Activated CD8-positive, alpha-beta T cell treated with anti-CD3 and anti-CD28 coated beads, Interleukin-2, amount 10 ng/mL, durations not matched to agents 7 days and 5 days (primary cell): ENCODE measurements at regions not wholly inside any gene's neighbourhood (a gene's known extent, or its start where the extent isn't known, plus 50 kb on each side); places are given as distances from the start of the nearest gene placed in this dataset.

ENCODE experiments used
- ATAC-seq: fragments of 150-1000 bp; cut with Tn5 transposase; one replicate; pipeline ENCODE4 v1.10.0; 2021; ENCODE audit warnings: moderate library complexity
- CTCF ChIA-PET: fragments of 350-600 bp; sonication (Branson Sonifier 250); formaldehyde crosslinking; loops from one replicate; lab custom pipeline; 2021; ENCODE audit warnings: antibody characterized with exemption; lab: Charles Lee
- POLR2A ChIA-PET: fragments of 350-600 bp; sonication (Branson Sonifier 250); formaldehyde crosslinking; loops from one replicate; lab custom pipeline; 2021; ENCODE audit warnings: antibody characterized with exemption; lab: Charles Lee
- DNase-seq: peaks from one replicate; pipeline ENCODE4 v3.0.0-alpha.2; 2020
- H3K27ac Mint-ChIP-seq: one replicate; pipeline ENCODE4 v1.8.0; 2021; ENCODE audit warnings: mild to moderate bottlenecking, mixed read lengths
- H3K27me3 Mint-ChIP-seq: one replicate; pipeline ENCODE4 v1.8.0; 2021; ENCODE audit warnings: low read depth, mixed read lengths
- H3K36me3 Mint-ChIP-seq: one replicate; pipeline ENCODE4 v1.8.0; 2021; ENCODE audit warnings: low read depth, mixed read lengths
- H3K4me1 Mint-ChIP-seq: one replicate; pipeline ENCODE4 v1.8.0; 2021; ENCODE audit warnings: low read depth, mixed read lengths
- H3K4me3 Mint-ChIP-seq: one replicate; pipeline ENCODE4 v1.8.0; 2021; ENCODE audit warnings: mild to moderate bottlenecking, mixed read lengths
- H3K9me3 Mint-ChIP-seq: one replicate; pipeline ENCODE4 v1.8.0; 2022; ENCODE audit warnings: mixed read lengths; ENCODE audit not compliant: insufficient read depth

GRCh38 chr5:107254214-107254901, 416.4 kb downstream of the EFNA5 start:
- ChIA-PET CTCF (no interaction called here), POLR2A (no interaction called here)
- no peak overlapping the region for H3K4me3 Mint-ChIP-seq
- no peak overlapping the region for H3K27ac Mint-ChIP-seq
- no peak for DNase-seq
- H3K9me3 Mint-ChIP-seq: no peaks in the 10 kb centered on the region
- no peaks in the 10 kb centered on the region for H3K36me3 Mint-ChIP-seq
- no peaks in the 10 kb centered on the region for H3K27me3 Mint-ChIP-seq
- no peaks in the 10 kb centered on the region for H3K4me1 Mint-ChIP-seq
- no peak for ATAC-seq

GRCh38 chr5:107253246-107253645, 417.5 kb downstream of the EFNA5 start:
- H3K27ac Mint-ChIP-seq: no peak overlapping the region
- H3K4me1 Mint-ChIP-seq: no peaks in the 10 kb centered on the region
- ChIA-PET CTCF (no interaction called here), POLR2A (no interaction called here)
- ATAC-seq: no peak
- DNase-seq: no peak
- H3K9me3 Mint-ChIP-seq: no peaks in the 10 kb centered on the region
- H3K27me3 Mint-ChIP-seq: no peaks in the 10 kb centered on the region
- H3K36me3 Mint-ChIP-seq: no peaks in the 10 kb centered on the region
- no peak overlapping the region for H3K4me3 Mint-ChIP-seq

- DNase-seq: no peak
- ChIA-PET POLR2A (no interaction called here), CTCF (no interaction called here)
- Mint-ChIP-seq H3K4me1 (no peaks in the 10 kb centered on the region), H3K4me3 (no peak overlapping the region), H3K27me3 (no peaks in the 10 kb centered on the region), H3K36me3 (no peaks in the 10 kb centered on the region), H3K27ac (no peak overlapping the region), H3K9me3 (no peaks in the 10 kb centered on the region)
- ATAC-seq: no peak
Measured at GRCh38 chr5:107251151-107251550, 419.6 kb downstream of the EFNA5 start.

GRCh38 chr5:107248066-107248695, 422.6 kb downstream of the EFNA5 start:
- H3K4me1 Mint-ChIP-seq: no peaks in the 10 kb centered on the region
- ATAC-seq: no peak
- POLR2A ChIA-PET: no interaction called here
- H3K36me3 Mint-ChIP-seq: no peaks in the 10 kb centered on the region
- no peaks in the 10 kb centered on the region for H3K27me3 Mint-ChIP-seq
- H3K9me3 Mint-ChIP-seq: no peaks in the 10 kb centered on the region
- H3K27ac Mint-ChIP-seq: no peak overlapping the region
- CTCF ChIA-PET: interaction anchor here (0.6 to 1.6 kb wide), 6 partner anchors 14 to 605 kb away, joined by 3 to 5 read pairs (median 3); no protein-coding TSS in a partner anchor
- peak; percentile 48 for DNase-seq
- no peak overlapping the region for H3K4me3 Mint-ChIP-seq

- ATAC-seq: no peak
- H3K36me3 Mint-ChIP-seq: no peaks in the 10 kb centered on the region
- POLR2A ChIA-PET: no interaction called here
- CTCF ChIA-PET: interaction anchor here (0.8 to 1.6 kb wide), 3 partner anchors 27 to 605 kb away, joined by 3 to 5 read pairs (median 3); no protein-coding TSS in a partner anchor
- H3K4me1 Mint-ChIP-seq: no peaks in the 10 kb centered on the region
- no peaks in the 10 kb centered on the region for H3K9me3 Mint-ChIP-seq
- no peak overlapping the region for H3K27ac Mint-ChIP-seq
- no peak overlapping the region for H3K4me3 Mint-ChIP-seq
- H3K27me3 Mint-ChIP-seq: no peaks in the 10 kb centered on the region
- DNase-seq: no peak
Measured at GRCh38 chr5:107247427-107247826, 423.3 kb downstream of the EFNA5 start.

GRCh38 chr5:107243220-107243579, 427.5 kb downstream of the EFNA5 start:
- H3K4me3 Mint-ChIP-seq: no peak overlapping the region
- ATAC-seq: no peak
- no peak for DNase-seq
- H3K9me3 Mint-ChIP-seq: no peaks in the 10 kb centered on the region
- CTCF ChIA-PET: no interaction called here
- H3K36me3 Mint-ChIP-seq: no peaks in the 10 kb centered on the region
- POLR2A ChIA-PET: no interaction called here
- no peak overlapping the region for H3K27ac Mint-ChIP-seq
- H3K4me1 Mint-ChIP-seq: no peaks in the 10 kb centered on the region
- H3K27me3 Mint-ChIP-seq: no peaks in the 10 kb centered on the region

GRCh38 chr5:107242411-107243219, 428.1 kb downstream of the EFNA5 start:
- Mint-ChIP-seq H3K9me3 (no peaks in the 10 kb centered on the region), H3K36me3 (no peaks in the 10 kb centered on the region), H3K27ac (no peak overlapping the region), H3K4me1 (no peaks in the 10 kb centered on the region), H3K4me3 (no peak overlapping the region), H3K27me3 (no peaks in the 10 kb centered on the region)
- POLR2A ChIA-PET: no interaction called here
- no peak for DNase-seq
- ATAC-seq: no peak
- CTCF ChIA-PET: no interaction called here

GRCh38 chr5:107241841-107242240, 428.9 kb downstream of the EFNA5 start:
- no peak for ATAC-seq
- Mint-ChIP-seq H3K36me3 (no peaks in the 10 kb centered on the region), H3K4me1 (no peaks in the 10 kb centered on the region), H3K9me3 (no peaks in the 10 kb centered on the region), H3K27ac (no peak overlapping the region), H3K27me3 (no peaks in the 10 kb centered on the region), H3K4me3 (no peak overlapping the region)
- DNase-seq: no peak
- POLR2A ChIA-PET: no interaction called here
- CTCF ChIA-PET: no interaction called here

GRCh38 chr5:107235167-107235566, 435.6 kb downstream of the EFNA5 start:
- DNase-seq (no peak), ATAC-seq (no peak)
- Mint-ChIP-seq H3K36me3 (no peaks in the 10 kb centered on the region), H3K27me3 (no peaks in the 10 kb centered on the region), H3K9me3 (no peaks in the 10 kb centered on the region), H3K4me1 (no peaks in the 10 kb centered on the region), H3K4me3 (no peak overlapping the region), H3K27ac (no peak overlapping the region)
- ChIA-PET POLR2A (no interaction called here), CTCF (no interaction called here)

- H3K4me3 Mint-ChIP-seq: no peak overlapping the region
- ATAC-seq (no peak), DNase-seq (no peak)
- ChIA-PET POLR2A (no interaction called here), CTCF (interaction anchor here (0.7 kb wide), 1 partner anchor 980 kb away, joined by 3 read pairs; no protein-coding TSS in a partner anchor)
- no peak overlapping the region for H3K27ac Mint-ChIP-seq
- H3K4me1 Mint-ChIP-seq: no peaks in the 10 kb centered on the region
- no peaks in the 10 kb centered on the region for H3K36me3 Mint-ChIP-seq
- no peaks in the 10 kb centered on the region for H3K9me3 Mint-ChIP-seq
- H3K27me3 Mint-ChIP-seq: no peaks in the 10 kb centered on the region
Measured at GRCh38 chr5:107232788-107233187, 437.9 kb downstream of the EFNA5 start.

- H3K9me3 Mint-ChIP-seq: no peaks in the 10 kb centered on the region
- CTCF ChIA-PET: no interaction called here
- no peaks in the 10 kb centered on the region for H3K27me3 Mint-ChIP-seq
- H3K4me1 Mint-ChIP-seq: no peaks in the 10 kb centered on the region
- H3K36me3 Mint-ChIP-seq: no peaks in the 10 kb centered on the region
- DNase-seq: no peak
- H3K27ac Mint-ChIP-seq: no peak overlapping the region
- no peak for ATAC-seq
- H3K4me3 Mint-ChIP-seq: no peak overlapping the region
- POLR2A ChIA-PET: no interaction called here
Measured at GRCh38 chr5:107232293-107232692, 438.4 kb downstream of the EFNA5 start.

- Mint-ChIP-seq H3K4me1 (no peaks in the 10 kb centered on the region), H3K9me3 (no peaks in the 10 kb centered on the region), H3K4me3 (no peak overlapping the region), H3K36me3 (no peaks in the 10 kb centered on the region), H3K27ac (no peak overlapping the region), H3K27me3 (no peaks in the 10 kb centered on the region)
- ATAC-seq (no peak), DNase-seq (no peak)
- ChIA-PET CTCF (no interaction called here), POLR2A (no interaction called here)
Measured at GRCh38 chr5:107231191-107231590, 439.5 kb downstream of the EFNA5 start.
